ENCODE measurements at regions not wholly inside any gene's neighbourhood (a gene's known extent, or its start where the extent isn't known, plus 50 kb on each side); places are given as distances from the start of the nearest gene placed in this dataset.

- no peak for DNase-seq
These were observed 336.9 kb downstream of the ETS1 start for GRCh38 chr11:128250482-128250881.

DNA sequence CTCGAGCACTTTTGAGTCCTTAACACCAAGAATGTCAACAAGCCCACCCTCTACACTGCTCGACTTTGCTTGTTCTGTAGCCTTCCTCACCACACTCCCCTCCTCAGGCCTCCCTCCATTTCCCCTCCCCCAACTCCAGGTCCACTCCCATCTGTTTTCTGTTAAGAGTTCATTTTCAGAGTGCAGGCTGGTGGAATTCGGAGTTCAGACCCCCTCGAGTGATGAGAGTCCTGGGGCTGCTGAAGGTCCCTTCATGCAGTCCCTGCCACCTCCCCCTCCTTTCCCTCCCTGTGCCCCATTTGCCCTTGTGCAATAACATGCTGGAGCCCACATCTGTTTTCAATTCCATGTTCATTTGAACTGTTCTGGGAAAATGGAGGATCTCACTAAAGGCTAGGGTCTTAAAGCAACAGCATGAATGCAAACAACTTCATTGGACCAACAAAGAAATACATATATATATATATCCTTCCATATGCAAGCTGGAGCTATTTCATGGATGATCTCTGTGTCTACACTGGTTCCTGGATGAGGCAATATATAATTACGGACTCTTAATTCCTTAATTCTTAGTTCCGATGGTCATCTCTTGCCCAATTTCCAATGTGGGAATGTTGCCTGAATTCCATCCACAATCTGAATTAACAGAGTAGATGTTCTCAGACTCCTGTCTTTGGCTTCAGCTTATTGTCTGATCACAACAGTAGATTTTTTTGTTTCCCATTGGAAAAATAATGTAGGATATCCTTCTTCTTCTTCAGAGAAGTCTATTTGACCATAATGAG is 340.4 kb downstream of the ETS1 start:
- DNase-seq: no peak

GRCh38 chr11:128246364-128246801 is 341.0 kb downstream of the ETS1 start:
- DNase-seq: no peak

DNA sequence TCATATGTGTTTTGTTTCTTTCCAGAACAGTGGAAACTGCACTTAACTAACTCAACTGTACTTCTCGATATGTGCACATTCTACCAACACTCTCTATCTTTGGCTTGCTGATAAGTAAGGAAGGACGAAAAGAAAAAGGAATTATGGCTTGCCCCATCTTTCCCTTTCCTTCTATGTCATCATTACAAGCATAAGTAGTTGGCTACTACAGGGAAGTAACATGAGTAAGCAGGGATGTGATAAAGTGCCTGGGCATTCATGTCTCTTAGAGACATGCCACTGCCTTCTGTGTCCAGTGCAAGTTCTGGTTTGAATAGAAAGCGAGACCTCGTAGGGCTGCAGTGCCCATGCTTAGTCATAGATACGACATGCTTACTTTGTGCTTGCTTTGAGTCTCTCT is 342.5 kb downstream of the ETS1 start:
- DNase-seq: no peak

GRCh38 chr11:128242451-128242850 is 344.9 kb downstream of the ETS1 start:
- no peak for DNase-seq

DNA sequence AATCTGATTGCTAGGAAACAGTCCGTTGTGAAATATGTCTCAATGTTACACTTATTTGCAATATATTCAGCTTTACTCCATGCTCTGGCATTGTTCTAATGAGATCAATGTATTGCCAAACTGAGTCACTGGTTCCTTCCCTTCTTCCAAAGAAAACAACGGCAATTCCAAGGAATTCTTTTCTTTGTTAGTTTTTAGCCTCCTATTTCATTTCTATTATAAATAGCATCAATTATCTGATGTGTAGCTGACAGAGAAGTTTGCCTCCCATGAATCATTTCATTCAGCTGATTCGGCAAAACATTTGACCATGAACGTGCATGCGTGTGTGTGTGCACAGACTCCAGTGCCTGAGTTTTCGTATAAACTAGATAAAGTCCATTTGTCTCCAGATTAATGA is 346.8 kb downstream of the ETS1 start:
- no peak for DNase-seq

GRCh38 chr11:128239306-128239705 is 348.1 kb downstream of the ETS1 start:
- DNase-seq: no peak

GRCh38 chr11:128238521-128239265 is 348.7 kb downstream of the ETS1 start:
- DNase-seq: peak; percentile 60

DNA sequence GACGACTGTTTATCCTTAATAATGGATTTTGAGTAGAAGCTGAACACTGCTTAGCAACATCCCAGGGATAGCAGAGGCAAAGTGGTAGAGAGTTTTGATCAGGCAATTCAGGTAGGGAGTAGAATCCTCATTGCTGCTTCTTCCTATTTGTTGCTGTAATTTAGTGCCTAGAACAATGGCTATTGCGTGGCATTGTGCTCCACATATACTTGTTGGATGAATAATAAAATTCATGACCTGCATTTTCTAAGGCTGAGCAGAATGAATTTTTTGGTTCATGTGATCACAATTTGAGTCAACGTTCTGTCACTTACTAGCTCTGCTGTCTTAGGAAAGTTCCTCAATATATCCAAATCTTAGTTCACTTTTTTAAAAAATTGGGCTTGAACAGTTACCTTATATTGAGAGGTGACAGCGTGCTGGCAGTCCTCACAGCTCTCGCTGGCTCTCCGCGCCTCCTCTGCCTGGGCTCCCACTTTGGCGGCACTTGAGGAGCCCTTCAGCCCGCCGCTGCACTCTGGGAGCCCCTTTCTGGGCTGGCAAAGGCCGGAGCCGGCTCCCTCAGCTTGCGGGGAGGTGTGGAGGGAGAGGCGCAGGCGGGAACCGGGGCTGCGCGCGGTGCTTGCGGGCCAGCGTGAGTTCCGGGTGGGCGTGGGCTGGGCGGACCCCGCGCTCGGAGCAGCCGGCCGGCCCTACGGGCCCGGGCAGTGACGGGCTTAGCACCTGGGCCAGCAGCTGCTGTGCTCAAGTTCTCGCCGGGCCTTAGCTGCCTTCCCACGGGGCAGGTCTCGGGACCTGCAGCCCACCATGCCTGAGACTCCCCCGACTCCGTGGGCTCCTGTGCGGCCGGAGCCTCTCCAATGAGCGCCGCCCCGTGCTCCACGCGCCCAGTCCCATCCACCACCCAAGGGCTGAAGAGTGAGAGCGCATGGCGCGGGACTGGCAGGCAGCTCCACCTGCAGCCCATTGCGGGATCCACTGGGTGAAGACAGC is 350.6 kb downstream of the ETS1 start:
- no peak for DNase-seq

GRCh38 chr11:128235958-128236357 is 351.4 kb downstream of the ETS1 start:
- DNase-seq: no peak

DNA sequence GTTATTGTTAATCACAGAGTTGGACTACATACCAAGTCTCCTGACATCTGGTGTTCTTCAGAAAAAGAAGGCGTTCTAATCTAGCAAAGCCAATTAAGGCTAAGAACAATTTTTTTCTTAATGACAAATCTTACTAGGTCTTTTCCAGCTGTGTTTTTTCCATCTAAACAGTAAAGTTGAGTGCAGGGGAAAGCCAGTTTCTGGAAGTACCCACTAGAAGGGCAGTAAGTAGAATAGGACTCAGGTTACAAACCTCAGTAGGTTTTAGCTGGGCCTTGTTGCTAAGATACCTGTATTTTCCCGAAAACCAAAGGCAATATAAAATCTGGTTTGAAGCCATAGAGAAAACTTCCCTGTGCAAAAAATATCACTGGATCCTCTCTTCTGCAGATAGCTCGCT is 351.9 kb downstream of the ETS1 start:
- no peak for DNase-seq

DNA sequence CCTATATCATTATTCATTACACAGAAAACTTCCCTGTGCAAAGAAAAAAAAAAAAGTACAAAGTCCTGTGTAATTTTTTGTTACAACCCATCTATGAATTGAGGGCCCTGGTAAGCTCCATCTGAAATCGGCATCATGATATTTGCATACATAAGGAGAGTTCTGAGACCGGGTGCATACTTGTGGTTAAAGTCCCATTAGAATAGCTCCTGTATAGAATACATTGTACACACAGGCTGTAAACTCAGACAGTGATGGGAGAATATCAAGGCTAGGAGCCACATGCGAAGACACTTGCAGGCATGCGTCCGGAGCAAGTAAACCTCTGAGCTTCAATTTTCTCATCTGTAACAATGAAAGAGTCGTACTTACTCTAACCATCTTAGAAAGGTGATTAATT is 353.2 kb downstream of the ETS1 start:
- DNase-seq: no peak

DNA sequence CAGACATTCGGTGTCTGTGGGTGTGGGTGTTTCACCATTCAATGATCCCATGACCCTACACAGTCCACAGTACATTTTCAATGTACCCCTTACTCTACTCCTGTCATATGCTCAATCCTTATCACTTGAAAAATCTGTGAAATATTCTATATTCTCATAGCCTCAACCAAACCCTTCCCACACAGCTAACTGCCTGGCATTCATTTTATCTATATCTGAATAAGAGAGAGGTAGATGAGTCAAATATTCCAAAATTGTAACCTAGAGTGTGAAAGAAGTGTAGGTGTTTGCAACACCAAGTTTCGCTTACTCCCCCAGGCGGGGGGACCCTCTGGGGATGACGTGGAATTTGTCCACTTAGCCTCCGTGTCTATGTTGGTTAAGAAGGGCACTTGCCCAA is 354.8 kb downstream of the ETS1 start:
- DNase-seq: no peak

GRCh38 chr11:128231845-128232410 is 355.4 kb downstream of the ETS1 start:
- no peak for DNase-seq

- DNase-seq: no peak
These were observed 359.9 kb downstream of the ETS1 start for GRCh38 chr11:128227466-128227865.

GRCh38 chr11:128226106-128226716 is 361.1 kb downstream of the ETS1 start:
- DNase-seq: no peak

DNA sequence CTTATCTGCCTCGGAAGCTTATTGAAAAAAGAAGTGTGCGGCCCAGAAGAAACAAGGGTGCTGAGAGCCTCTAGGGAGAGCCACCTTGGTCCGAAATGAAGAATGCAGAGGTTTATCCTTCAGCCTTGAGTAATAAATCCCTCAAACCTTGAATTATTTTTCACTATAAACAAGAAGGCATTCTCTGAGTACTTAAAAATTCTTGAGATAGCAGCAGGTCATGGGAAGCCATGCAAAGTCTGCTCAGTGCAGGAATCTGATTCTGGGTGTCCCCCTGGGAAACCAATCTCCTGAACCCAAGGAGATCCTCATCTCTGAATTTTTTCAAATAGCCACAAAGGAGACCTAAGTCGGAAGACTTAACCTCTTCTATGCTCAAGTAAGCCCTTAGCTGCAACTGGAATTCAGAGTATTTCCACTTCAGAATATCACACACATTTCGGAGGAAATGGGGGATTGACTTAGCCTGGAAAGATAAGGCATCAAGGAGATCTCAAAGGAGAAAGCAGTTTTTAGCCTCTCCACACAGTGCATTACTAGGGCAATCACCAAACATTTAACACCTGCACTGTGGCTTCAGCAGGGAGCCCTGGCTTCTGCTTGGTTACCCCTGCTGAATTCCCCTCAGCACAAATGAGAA is 365.0 kb downstream of the ETS1 start:
- no peak for DNase-seq

DNA sequence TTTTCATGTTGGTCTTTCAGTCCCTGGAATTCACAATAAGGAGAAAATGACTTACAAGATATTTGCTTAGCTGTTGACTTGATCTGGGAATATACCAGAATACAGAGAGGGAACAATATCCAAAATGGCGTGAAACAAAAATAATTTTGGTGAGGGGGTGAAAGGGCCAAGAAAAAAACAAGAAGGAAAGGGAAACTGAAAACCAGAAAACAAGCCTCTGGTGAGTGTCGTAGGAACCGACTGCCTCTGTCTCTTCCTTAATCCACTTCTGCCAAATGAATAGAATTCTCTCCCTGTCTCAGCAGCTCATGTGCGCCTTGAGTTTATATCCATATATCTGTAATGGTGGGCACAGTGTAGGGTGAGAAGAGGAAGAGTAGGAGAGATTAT is 367.6 kb downstream of the ETS1 start:
- DNase-seq: peak; percentile 21

- DNase-seq: no peak
These were observed 371.2 kb downstream of the ETS1 start for GRCh38 chr11:128216198-128216597.

GRCh38 chr11:128215238-128215882 is 372.0 kb downstream of the ETS1 start:
- DNase-seq: no peak

DNA sequence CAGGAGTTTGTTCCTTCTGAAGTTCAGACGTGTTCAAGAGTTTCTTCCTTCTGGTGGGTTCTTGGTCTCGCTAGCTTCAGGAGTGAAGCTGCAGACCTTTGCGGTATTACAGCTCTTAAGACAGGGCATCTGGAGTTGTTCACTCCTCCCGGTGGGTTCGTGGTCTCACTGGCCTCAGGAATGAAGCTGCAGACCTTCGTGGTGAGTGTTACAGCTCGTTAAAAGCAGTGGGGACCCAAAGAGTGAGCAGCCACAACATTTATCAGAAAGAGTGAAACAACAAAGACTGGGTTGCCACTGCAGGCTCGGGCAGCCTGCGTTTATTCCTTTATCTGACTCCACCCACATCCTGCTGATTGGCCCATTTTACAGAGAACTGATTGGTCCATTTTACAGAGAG is 373.1 kb downstream of the ETS1 start:
- DNase-seq: no peak

Measured in MV-4-11 (cell line).